Endothelial cell (in vitro differentiated cells): ENCODE measurements at regions not wholly inside any gene's neighbourhood (a gene's known extent, or its start where the extent isn't known, plus 50 kb on each side); places are given as distances from the start of the nearest gene placed in this dataset.

ENCODE experiments used
- DNase-seq: peaks from one replicate; pipeline ENCODE4 v3.0.0; 2021; ENCODE audit warnings: low spot score
- H3K27ac Mint-ChIP-seq: one replicate; pipeline ENCODE4 v1.8.0; 2021; ENCODE audit warnings: mixed read lengths, inconsistent platforms; ENCODE audit not compliant: unreplicated experiment
- H3K27me3 Mint-ChIP-seq: one replicate; pipeline ENCODE4 v1.8.0; 2021; ENCODE audit warnings: mild to moderate bottlenecking, moderate library complexity, mixed read lengths, inconsistent platforms; ENCODE audit not compliant: unreplicated experiment
- H3K36me3 Mint-ChIP-seq: one replicate; pipeline ENCODE4 v1.8.0; 2021; ENCODE audit warnings: mild to moderate bottlenecking, low read depth, mixed read lengths, inconsistent platforms; ENCODE audit not compliant: unreplicated experiment
- H3K4me1 Mint-ChIP-seq: one replicate; pipeline ENCODE4 v1.8.0; 2021; ENCODE audit warnings: mild to moderate bottlenecking, mixed read lengths, inconsistent platforms; ENCODE audit not compliant: unreplicated experiment
- H3K4me3 Mint-ChIP-seq: one replicate; pipeline ENCODE4 v1.8.0; 2021; ENCODE audit warnings: mild to moderate bottlenecking, mixed read lengths, inconsistent platforms; ENCODE audit not compliant: unreplicated experiment
- H3K9me3 Mint-ChIP-seq: one replicate; pipeline ENCODE4 v1.8.0; 2021; ENCODE audit warnings: mixed read lengths, inconsistent platforms; ENCODE audit not compliant: unreplicated experiment
- TF ChIP-seq, protein P1 (sequence below): fragments of 200-600 bp; sonication (generic); IDR thresholded peaks from one replicate; pipeline ENCODE4 v1.5.0; 2021; ENCODE audit warnings: antibody characterized with exemption; ENCODE audit not compliant: unreplicated experiment

DNA sequence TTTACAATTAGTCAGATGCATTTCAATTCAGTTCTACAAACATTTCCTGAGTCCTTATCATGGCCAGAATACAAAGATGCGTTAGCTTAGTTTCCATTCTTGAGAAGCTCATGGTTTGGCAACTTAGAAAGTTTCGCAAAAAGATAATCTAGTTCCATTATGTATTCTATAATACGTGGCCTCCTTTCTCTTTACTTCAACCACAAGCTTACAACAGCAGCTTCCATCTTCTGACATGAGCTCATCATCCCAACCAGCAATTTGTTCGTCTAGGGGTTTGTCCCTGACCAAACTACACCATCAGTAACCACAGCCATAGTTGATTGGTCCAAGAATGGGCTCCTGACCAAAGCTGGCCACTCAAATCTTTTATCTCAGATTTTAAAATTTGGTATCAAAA lies 267.6 kb upstream of the TBC1D5 start:
- no peaks in the 10 kb centered on the region for H3K27me3 Mint-ChIP-seq
- DNase-seq: no peak
- TF ChIP-seq, protein P1, sequence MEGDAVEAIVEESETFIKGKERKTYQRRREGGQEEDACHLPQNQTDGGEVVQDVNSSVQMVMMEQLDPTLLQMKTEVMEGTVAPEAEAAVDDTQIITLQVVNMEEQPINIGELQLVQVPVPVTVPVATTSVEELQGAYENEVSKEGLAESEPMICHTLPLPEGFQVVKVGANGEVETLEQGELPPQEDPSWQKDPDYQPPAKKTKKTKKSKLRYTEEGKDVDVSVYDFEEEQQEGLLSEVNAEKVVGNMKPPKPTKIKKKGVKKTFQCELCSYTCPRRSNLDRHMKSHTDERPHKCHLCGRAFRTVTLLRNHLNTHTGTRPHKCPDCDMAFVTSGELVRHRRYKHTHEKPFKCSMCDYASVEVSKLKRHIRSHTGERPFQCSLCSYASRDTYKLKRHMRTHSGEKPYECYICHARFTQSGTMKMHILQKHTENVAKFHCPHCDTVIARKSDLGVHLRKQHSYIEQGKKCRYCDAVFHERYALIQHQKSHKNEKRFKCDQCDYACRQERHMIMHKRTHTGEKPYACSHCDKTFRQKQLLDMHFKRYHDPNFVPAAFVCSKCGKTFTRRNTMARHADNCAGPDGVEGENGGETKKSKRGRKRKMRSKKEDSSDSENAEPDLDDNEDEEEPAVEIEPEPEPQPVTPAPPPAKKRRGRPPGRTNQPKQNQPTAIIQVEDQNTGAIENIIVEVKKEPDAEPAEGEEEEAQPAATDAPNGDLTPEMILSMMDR: no peak
- no peaks in the 10 kb centered on the region for H3K9me3 Mint-ChIP-seq
- H3K36me3 Mint-ChIP-seq: no peaks in the 10 kb centered on the region
- H3K27ac Mint-ChIP-seq: no peak overlapping the region
- H3K4me3 Mint-ChIP-seq: no peak overlapping the region
- H3K4me1 Mint-ChIP-seq: no peaks in the 10 kb centered on the region

DNA sequence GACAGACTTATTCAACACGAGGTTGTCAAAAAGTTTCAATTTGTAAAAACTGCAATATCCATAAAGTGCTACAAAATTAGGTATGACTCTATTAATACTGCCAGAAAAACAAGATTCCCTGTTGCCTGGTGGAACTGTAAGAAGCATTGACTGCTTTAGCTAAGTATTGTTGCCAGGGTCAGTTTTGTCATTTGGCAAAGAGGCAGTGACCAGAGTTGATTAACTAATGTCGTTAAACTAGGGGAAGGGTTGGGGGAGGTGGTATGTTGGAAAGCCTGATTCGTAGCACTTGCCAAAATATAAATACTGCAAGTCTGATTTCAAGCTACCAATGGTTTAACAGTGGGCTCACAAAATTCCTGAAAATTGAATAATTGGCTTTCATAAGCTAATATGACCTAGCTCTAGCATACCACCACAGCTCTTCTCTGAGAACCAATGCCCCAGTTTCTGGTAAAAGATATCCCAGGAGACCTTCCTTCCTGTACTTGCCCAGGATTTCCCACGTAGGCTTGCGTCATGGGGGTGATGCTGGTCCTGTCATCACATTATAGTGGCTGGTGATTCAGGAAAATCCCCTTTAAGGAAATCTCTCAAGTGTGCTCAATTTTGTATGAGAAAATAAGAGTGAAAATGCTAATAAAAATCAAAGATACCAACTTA lies 266.4 kb upstream of the TBC1D5 start:
- Mint-ChIP-seq H3K9me3 (no peaks in the 10 kb centered on the region), H3K27ac (no peak overlapping the region), H3K4me3 (no peak overlapping the region), H3K36me3 (no peaks in the 10 kb centered on the region), H3K4me1 (no peaks in the 10 kb centered on the region), H3K27me3 (no peaks in the 10 kb centered on the region)
- TF ChIP-seq, protein P1: no peak
- DNase-seq: no peak

DNA sequence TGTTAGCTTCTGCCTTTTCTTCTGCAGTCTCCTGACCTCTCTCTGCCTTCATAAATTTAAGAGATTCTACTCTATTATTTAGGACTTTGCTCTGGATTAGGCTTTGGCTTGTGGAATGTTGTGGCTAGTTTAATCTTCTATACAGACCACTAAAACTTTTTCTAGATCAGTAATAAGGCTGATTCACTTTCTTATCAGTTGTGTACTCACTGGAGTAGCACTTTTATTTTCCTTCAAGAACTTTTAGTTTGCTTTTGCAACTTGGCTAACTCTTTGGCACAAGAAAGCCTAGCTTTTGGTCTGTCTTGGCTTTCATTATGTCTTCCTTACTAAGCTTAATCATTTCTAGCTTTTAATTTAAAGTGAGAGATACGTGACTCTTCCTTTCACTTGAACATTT lies 265.5 kb upstream of the TBC1D5 start:
- Mint-ChIP-seq H3K36me3 (no peaks in the 10 kb centered on the region), H3K27me3 (no peaks in the 10 kb centered on the region), H3K4me1 (no peaks in the 10 kb centered on the region), H3K4me3 (no peak overlapping the region), H3K27ac (no peak overlapping the region), H3K9me3 (no peaks in the 10 kb centered on the region)
- no peak for DNase-seq
- TF ChIP-seq, protein P1: no peak

DNA sequence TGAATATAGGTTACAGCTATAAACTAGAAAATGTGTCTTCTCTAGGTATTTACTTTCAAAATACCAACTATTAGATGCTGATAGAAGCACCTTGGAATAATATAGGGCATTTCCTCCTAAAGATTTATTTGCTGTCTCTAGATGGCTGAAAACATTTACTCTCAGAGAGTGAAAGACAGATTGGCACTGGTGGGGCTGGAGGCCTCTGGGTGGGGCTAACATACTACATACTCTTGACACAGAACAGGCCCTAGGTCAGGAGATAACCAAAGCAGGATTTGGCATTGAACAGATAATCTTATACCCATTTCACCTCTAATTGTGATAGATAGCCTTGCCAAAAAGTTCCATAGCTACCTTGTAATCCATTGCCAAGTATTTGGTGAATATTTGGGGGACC lies 253.3 kb upstream of the TBC1D5 start:
- Mint-ChIP-seq H3K27me3 (no peaks in the 10 kb centered on the region), H3K9me3 (no peaks in the 10 kb centered on the region), H3K4me3 (no peak overlapping the region), H3K27ac (no peak overlapping the region), H3K36me3 (no peaks in the 10 kb centered on the region), H3K4me1 (no peaks in the 10 kb centered on the region)
- no peak for DNase-seq
- TF ChIP-seq, protein P1: no peak

DNA sequence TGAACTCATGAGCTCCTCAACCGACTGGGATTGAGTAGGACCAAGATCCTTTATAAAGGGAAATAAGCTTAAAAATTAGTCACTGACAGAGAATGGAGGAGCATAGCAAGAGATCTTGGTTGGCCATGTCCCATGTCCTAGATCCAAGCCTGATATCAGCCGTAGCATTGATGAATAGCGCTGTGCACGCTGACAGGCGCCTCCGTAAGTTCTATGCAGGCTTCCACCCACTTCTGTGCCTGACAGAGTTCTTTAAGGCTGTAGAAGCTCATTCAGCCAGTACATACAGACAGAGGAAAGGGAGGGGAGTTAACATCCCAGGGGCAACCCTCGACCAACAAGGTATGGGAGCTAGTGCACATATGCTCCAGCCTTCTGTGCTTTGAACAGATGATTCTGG lies 251.7 kb upstream of the TBC1D5 start:
- Mint-ChIP-seq H3K27me3 (no peaks in the 10 kb centered on the region), H3K9me3 (no peaks in the 10 kb centered on the region), H3K27ac (no peak overlapping the region), H3K36me3 (no peaks in the 10 kb centered on the region), H3K4me1 (no peaks in the 10 kb centered on the region), H3K4me3 (no peak overlapping the region)
- no peak for DNase-seq
- TF ChIP-seq, protein P1: no peak
